ENCODE measurements at regions not wholly inside any gene's neighbourhood (a gene's known extent, or its start where the extent isn't known, plus 50 kb on each side); places are given as distances from the start of the nearest gene placed in this dataset.

GRCh38 chr4:124329134-124329533, 383.4 kb downstream of the ANKRD50 start:
- Histone ChIP-seq H3K27ac (no peak overlapping the region), H3K36me3 (no peaks in the 10 kb centered on the region), H3K9me3 (no peaks in the 10 kb centered on the region), H3K4me1 (no peaks in the 10 kb centered on the region), H3K27me3 (no peaks in the 10 kb centered on the region), H3K4me3 (no peak overlapping the region)
- TF ChIP-seq POLR2AphosphoS5 (IDR thresholded peaks at IDR 0.05) (no peak), EP300 (IDR thresholded peaks at IDR 0.05) (no peak), POLR2A (IDR thresholded peaks at IDR 0.05) (no peak), CTCF (IDR thresholded peaks at IDR 0.05) (no peak)
- DNase-seq (ENCODE audit: low spot score in 2 of 2), result no peak

DNA sequence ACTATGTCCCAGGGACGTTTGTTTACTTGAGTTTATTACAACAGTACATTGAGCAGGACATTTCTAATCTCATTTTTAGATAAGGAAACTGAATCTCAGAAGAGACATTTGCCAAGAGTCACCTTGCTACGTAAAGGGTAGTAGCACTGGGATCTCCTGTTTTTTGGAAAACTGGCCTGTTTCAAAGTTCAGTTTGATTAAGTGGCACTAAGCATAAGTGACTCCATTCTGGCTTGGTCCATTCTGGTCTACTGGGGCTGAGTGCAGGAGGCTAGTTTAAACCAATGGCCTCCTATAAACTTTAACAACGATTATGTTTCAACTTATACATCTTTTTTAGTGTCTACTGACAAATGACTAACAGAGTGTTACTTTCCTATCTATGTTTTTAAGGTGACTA, 382.5 kb downstream of the ANKRD50 start:
- Histone ChIP-seq H3K9me3 (no peaks in the 10 kb centered on the region), H3K4me1 (no peaks in the 10 kb centered on the region), H3K27me3 (no peaks in the 10 kb centered on the region), H3K4me3 (no peak overlapping the region), H3K27ac (no peak overlapping the region), H3K36me3 (no peaks in the 10 kb centered on the region)
- TF ChIP-seq POLR2AphosphoS5 (IDR thresholded peaks at IDR 0.05) (no peak), EP300 (IDR thresholded peaks at IDR 0.05) (no peak), POLR2A (IDR thresholded peaks at IDR 0.05) (no peak), CTCF (IDR thresholded peaks at IDR 0.05) (no peak)
- no peak for DNase-seq (ENCODE audit: low spot score in 2 of 2)
- 79% methylated on average over 3 of the region's 3 CpGs for WGBS

DNA sequence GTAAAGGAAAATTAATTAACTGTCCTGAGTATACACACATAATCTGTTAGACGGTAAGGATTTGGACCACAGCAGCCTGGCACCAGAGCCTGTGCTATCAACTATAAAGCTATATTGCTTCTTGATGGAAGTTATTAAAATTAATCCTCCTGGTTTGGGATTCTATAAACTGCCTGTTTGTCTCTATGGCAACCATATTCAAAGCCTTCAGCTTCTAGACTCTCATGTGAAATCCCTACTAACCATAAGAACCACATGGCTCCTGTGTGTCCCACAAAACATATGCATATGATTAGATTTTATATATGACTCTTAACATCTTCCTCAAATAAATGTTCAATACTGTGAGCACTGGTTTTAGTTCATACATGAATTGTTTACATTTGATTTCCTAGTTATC, 380.8 kb downstream of the ANKRD50 start:
- TF ChIP-seq POLR2AphosphoS5 (IDR thresholded peaks at IDR 0.05) (no peak), POLR2A (IDR thresholded peaks at IDR 0.05) (no peak), EP300 (IDR thresholded peaks at IDR 0.05) (no peak), CTCF (IDR thresholded peaks at IDR 0.05) (no peak)
- Histone ChIP-seq H3K4me3 (no peak overlapping the region), H3K27ac (no peak overlapping the region), H3K9me3 (no peaks in the 10 kb centered on the region), H3K4me1 (no peaks in the 10 kb centered on the region), H3K36me3 (no peaks in the 10 kb centered on the region), H3K27me3 (no peaks in the 10 kb centered on the region)
- no peak for DNase-seq (ENCODE audit: low spot score in 2 of 2)
- 91% methylated on average over 1 of the region's 1 CpG for WGBS

- TF ChIP-seq POLR2AphosphoS5 (IDR thresholded peaks at IDR 0.05), result no peak
- no peak for TF ChIP-seq CTCF (IDR thresholded peaks at IDR 0.05)
- TF ChIP-seq POLR2A (IDR thresholded peaks at IDR 0.05), result no peak
- no peak for TF ChIP-seq EP300 (IDR thresholded peaks at IDR 0.05)
- WGBS, result 46% methylated on average over 4 of the region's 4 CpGs
- no peaks in the 10 kb centered on the region for H3K27me3 ChIP-seq
- no peak overlapping the region for H3K4me3 ChIP-seq
- DNase-seq (ENCODE audit: low spot score in 2 of 2), result no peak
- H3K9me3 ChIP-seq, result no peaks in the 10 kb centered on the region
- no peaks in the 10 kb centered on the region for H3K36me3 ChIP-seq
- no peaks in the 10 kb centered on the region for H3K4me1 ChIP-seq
- no peak overlapping the region for H3K27ac ChIP-seq
Observed at GRCh38 chr4:124333466-124333865, 379.1 kb downstream of the ANKRD50 start.

DNA sequence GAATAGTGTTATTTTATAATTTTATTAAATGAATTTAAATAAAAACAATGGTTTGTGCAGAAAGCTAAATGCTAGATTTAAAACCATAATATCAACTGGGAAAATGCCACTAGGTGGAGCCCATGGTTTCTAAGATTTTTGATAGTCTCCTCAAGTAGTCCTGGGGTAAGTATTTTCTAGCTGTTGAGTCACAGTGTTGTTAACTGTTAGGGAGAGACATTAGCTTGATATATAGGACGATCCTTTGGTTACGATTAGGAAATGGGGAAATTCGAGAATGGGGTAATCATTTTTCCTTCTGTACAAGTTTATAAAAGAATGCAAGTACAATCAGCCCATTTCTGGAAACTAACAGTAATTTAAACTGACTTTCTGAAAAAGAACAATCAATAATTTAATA, 378.4 kb downstream of the ANKRD50 start:
- Histone ChIP-seq H3K9me3 (no peaks in the 10 kb centered on the region), H3K27ac (no peak overlapping the region), H3K4me1 (no peaks in the 10 kb centered on the region), H3K36me3 (no peaks in the 10 kb centered on the region), H3K4me3 (no peak overlapping the region), H3K27me3 (no peaks in the 10 kb centered on the region)
- DNase-seq (ENCODE audit: low spot score in 2 of 2), result no peak
- WGBS, result 0% methylated on average over 3 of the region's 3 CpGs
- no peak for TF ChIP-seq EP300 (IDR thresholded peaks at IDR 0.05)
- TF ChIP-seq POLR2AphosphoS5 (IDR thresholded peaks at IDR 0.05), result no peak
- TF ChIP-seq CTCF (IDR thresholded peaks at IDR 0.05), result peak; percentile 28 to 37

Measured in suprapubic skin (tissue), 4 donors.